GM10248 (cell line): ENCODE measurements at regions not wholly inside any gene's neighbourhood (a gene's known extent, or its start where the extent isn't known, plus 50 kb on each side); places are given as distances from the start of the nearest gene placed in this dataset.

Source experiments
- CTCF ChIA-PET: fragments of 300-600 bp; sonication (Branson Sonifier 250); formaldehyde crosslinking; extraction: SDS; loops from one replicate; lab custom pipeline; 2021; ENCODE audit warnings: antibody characterized with exemption; lab: Yijun Ruan, JAX
- POLR2A ChIA-PET: fragments of 350-650 bp; sonication (Branson Sonifier 250); formaldehyde crosslinking; extraction: SDS; loops from one replicate; lab custom pipeline; 2020; ENCODE audit warnings: antibody characterized with exemption; lab: Yijun Ruan, JAX
- DNase-seq: peaks from one replicate; pipeline ENCODE4 v3.0.0; 2012; ENCODE audit errors: extremely low spot score
- TF ChIP-seq, protein P1 (sequence below): IDR thresholded peaks from 2 replicates; pipeline ENCODE4 v1.5.1; 2012; ENCODE audit warnings: mild to moderate bottlenecking, low read depth; ENCODE audit errors: extremely low read depth, missing control alignments, control extremely low read depth

- TF ChIP-seq, protein P1, sequence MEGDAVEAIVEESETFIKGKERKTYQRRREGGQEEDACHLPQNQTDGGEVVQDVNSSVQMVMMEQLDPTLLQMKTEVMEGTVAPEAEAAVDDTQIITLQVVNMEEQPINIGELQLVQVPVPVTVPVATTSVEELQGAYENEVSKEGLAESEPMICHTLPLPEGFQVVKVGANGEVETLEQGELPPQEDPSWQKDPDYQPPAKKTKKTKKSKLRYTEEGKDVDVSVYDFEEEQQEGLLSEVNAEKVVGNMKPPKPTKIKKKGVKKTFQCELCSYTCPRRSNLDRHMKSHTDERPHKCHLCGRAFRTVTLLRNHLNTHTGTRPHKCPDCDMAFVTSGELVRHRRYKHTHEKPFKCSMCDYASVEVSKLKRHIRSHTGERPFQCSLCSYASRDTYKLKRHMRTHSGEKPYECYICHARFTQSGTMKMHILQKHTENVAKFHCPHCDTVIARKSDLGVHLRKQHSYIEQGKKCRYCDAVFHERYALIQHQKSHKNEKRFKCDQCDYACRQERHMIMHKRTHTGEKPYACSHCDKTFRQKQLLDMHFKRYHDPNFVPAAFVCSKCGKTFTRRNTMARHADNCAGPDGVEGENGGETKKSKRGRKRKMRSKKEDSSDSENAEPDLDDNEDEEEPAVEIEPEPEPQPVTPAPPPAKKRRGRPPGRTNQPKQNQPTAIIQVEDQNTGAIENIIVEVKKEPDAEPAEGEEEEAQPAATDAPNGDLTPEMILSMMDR = no peak
- CTCF ChIA-PET = no interaction called here
- POLR2A ChIA-PET = no interaction called here
- no peak for DNase-seq
Measured at GRCh38 chr13:47397739-47398138, 500.9 kb upstream of the HTR2A start.

- CTCF ChIA-PET = no interaction called here
- POLR2A ChIA-PET = no interaction called here
- TF ChIP-seq, protein P1 = no peak
- DNase-seq = no peak
Measured at GRCh38 chr13:47396915-47397314, 500.1 kb upstream of the HTR2A start.

DNA sequence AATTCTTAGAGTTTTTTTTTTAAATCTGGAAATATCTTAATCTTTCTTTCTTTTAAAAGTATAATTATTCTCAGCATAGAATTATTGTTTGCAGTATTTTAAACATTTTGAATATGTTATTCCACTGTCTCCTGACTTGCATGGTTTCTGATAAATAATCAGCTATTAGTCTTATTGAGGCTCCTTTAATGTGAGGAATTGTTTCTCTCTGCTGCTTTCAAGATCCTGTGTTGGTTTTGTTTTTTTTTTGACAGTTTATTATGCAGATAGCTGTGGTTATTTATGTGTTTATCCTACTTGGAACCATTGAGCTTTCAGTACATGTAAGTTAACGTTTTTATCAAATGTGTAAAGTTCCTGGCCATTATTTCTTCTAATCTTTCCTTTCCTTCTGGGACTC lies 477.9 kb upstream of the HTR2A start:
- DNase-seq = no peak
- ChIA-PET CTCF (no interaction called here), POLR2A (no interaction called here)
- TF ChIP-seq, protein P1 = no peak

GRCh38 chr13:47372751-47373150 lies 475.9 kb upstream of the HTR2A start:
- CTCF ChIA-PET = no interaction called here
- POLR2A ChIA-PET = no interaction called here
- no peak for DNase-seq
- TF ChIP-seq, protein P1 = no peak

DNA sequence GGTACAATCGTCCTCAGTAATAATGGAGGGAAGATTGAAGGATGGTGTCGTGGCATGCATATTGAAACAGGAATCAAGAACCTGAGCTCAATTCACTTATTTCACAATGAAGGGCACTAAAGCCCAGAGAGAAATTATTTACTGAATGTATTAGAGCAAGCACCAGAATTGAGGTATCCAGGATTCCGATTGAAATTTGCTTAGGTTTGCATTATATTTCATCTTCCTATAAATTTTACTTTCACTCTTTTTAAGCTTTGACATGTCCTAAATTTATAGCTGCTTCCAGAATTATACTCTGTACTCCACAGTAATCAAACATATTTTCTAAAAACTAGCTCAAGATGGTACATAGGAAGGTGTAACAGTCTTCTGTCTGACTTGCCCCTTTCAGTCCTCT lies 454.9 kb upstream of the HTR2A start:
- POLR2A ChIA-PET = no interaction called here
- TF ChIP-seq, protein P1 = no peak
- DNase-seq = no peak
- CTCF ChIA-PET = interaction anchor here (1.1 to 2.2 kb wide), 2 partner anchors 10 to 23 kb away, joined by 3 to 6 read pairs; no protein-coding TSS in a partner anchor

DNA sequence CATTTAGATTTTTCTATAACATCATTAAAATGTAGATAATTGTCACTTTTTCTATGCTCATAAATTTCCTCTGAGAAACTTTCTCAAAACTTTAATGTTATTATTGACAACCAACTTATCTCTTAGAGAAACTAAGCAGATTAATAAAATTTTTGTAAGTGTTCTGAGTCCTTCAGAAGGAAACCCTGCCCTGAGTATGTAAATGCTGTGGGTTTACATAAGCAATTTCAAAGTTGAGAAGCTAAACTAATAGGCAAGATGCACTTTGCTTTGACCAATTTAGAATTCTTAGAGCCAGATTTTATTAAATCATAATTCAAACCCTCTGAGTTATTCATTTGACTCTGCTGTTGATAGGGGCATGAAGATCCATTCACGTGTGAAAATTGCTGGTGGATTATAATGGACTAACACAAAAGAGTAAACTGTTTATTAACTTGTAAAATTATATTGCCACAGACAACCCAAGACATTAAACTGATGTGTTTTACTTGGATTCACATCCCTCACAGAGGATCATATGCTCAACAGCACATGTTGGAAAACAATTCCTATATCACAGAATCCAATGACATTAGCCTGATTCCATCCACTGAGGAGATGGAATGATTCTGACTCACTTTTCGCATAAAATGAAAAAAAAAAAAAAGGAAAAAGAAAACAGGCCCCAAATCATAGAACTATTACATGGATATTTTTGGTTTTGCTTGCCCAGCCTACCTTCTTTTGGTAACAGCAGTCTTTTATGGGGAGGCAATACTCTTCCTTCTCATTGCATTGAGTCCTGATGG lies 453.7 kb upstream of the HTR2A start:
- ChIA-PET POLR2A (no interaction called here), CTCF (interaction anchor here (1.1 to 2.2 kb wide), 2 partner anchors 12 to 21 kb away, joined by 3 to 6 read pairs; no protein-coding TSS in a partner anchor)
- TF ChIP-seq, protein P1 = no peak
- no peak for DNase-seq
